ENCODE measurements at regions not wholly inside any gene's neighbourhood (a gene's known extent, or its start where the extent isn't known, plus 50 kb on each side); places are given as distances from the start of the nearest gene placed in this dataset.
A peak's percentile ranks its signal among the peaks of the same experiment; 100 is the strongest.

GRCh38 chr6:3999800-4000661, 78.9 kb downstream of the FAM217A start:
- no peak overlapping the region for H3K9ac ChIP-seq (ENCODE audit: low read length)
- H3K4me3 ChIP-seq (ENCODE audit: low read length): no peak overlapping the region
- H3K27me3 ChIP-seq (ENCODE audit: control insufficient read depth, insufficient read depth, low read length): no peaks in the 10 kb centered on the region
- H3K27ac ChIP-seq (ENCODE audit: low read depth, low read length): no peak overlapping the region
- H3K4me1 ChIP-seq (ENCODE audit: control insufficient read depth, insufficient read depth, low read length): peaks cover 9% of the 10 kb centered on the region
- peaks cover 5% of the 10 kb centered on the region for H3K36me3 ChIP-seq (ENCODE audit: control insufficient read depth, insufficient read depth, low read length)

GRCh38 chr6:4004249-4004648, 74.7 kb downstream of the FAM217A start:
- no peak overlapping the region for H3K9ac ChIP-seq (ENCODE audit: low read length)
- H3K27me3 ChIP-seq (ENCODE audit: control insufficient read depth, insufficient read depth, low read length): no peaks in the 10 kb centered on the region
- H3K4me3 ChIP-seq (ENCODE audit: low read length): no peak overlapping the region
- H3K27ac ChIP-seq (ENCODE audit: low read depth, low read length): no peak overlapping the region
- H3K36me3 ChIP-seq (ENCODE audit: control insufficient read depth, insufficient read depth, low read length): peaks cover 5% of the 10 kb centered on the region
- H3K4me1 ChIP-seq (ENCODE audit: control insufficient read depth, insufficient read depth, low read length): peaks cover 4% of the 10 kb centered on the region

- Histone ChIP-seq H3K4me3 (ENCODE audit: low read length) (no peak overlapping the region), H3K4me1 (ENCODE audit: control insufficient read depth, insufficient read depth, low read length) (peaks cover 4% of the 10 kb centered on the region), H3K9ac (ENCODE audit: low read length) (no peak overlapping the region), H3K36me3 (ENCODE audit: control insufficient read depth, insufficient read depth, low read length) (peaks cover 5% of the 10 kb centered on the region), H3K27ac (ENCODE audit: low read depth, low read length) (no peak overlapping the region), H3K27me3 (ENCODE audit: control insufficient read depth, insufficient read depth, low read length) (no peaks in the 10 kb centered on the region)
Observed at GRCh38 chr6:4008324-4009047, 70.5 kb downstream of the FAM217A start.

GRCh38 chr6:4009486-4009885, 69.5 kb downstream of the FAM217A start:
- Histone ChIP-seq H3K9ac (ENCODE audit: low read length) (no peak overlapping the region), H3K27ac (ENCODE audit: low read depth, low read length) (no peak overlapping the region), H3K4me1 (ENCODE audit: control insufficient read depth, insufficient read depth, low read length) (peaks cover 4% of the 10 kb centered on the region), H3K4me3 (ENCODE audit: low read length) (no peak overlapping the region), H3K27me3 (ENCODE audit: control insufficient read depth, insufficient read depth, low read length) (no peaks in the 10 kb centered on the region), H3K36me3 (ENCODE audit: control insufficient read depth, insufficient read depth, low read length) (no peaks in the 10 kb centered on the region)

GRCh38 chr6:4010048-4010447, 68.9 kb downstream of the FAM217A start:
- Histone ChIP-seq H3K36me3 (ENCODE audit: control insufficient read depth, insufficient read depth, low read length) (no peaks in the 10 kb centered on the region), H3K27ac (ENCODE audit: low read depth, low read length) (no peak overlapping the region), H3K9ac (ENCODE audit: low read length) (no peak overlapping the region), H3K27me3 (ENCODE audit: control insufficient read depth, insufficient read depth, low read length) (no peaks in the 10 kb centered on the region), H3K4me1 (ENCODE audit: control insufficient read depth, insufficient read depth, low read length) (peaks cover 4% of the 10 kb centered on the region), H3K4me3 (ENCODE audit: low read length) (no peak overlapping the region)

- Histone ChIP-seq H3K27me3 (ENCODE audit: control insufficient read depth, insufficient read depth, low read length) (no peaks in the 10 kb centered on the region), H3K4me3 (ENCODE audit: low read length) (no peak overlapping the region), H3K27ac (ENCODE audit: low read depth, low read length) (no peak overlapping the region), H3K4me1 (ENCODE audit: control insufficient read depth, insufficient read depth, low read length) (peaks cover 4% of the 10 kb centered on the region), H3K9ac (ENCODE audit: low read length) (no peak overlapping the region), H3K36me3 (ENCODE audit: control insufficient read depth, insufficient read depth, low read length) (no peaks in the 10 kb centered on the region)
Observed at GRCh38 chr6:4010689-4011090, 68.2 kb downstream of the FAM217A start.

GRCh38 chr6:4012826-4013225, 66.1 kb downstream of the FAM217A start:
- no peaks in the 10 kb centered on the region for H3K36me3 ChIP-seq (ENCODE audit: control insufficient read depth, insufficient read depth, low read length)
- no peak overlapping the region for H3K9ac ChIP-seq (ENCODE audit: low read length)
- no peak overlapping the region for H3K4me3 ChIP-seq (ENCODE audit: low read length)
- H3K4me1 ChIP-seq (ENCODE audit: control insufficient read depth, insufficient read depth, low read length): peaks cover 11% of the 10 kb centered on the region
- H3K27me3 ChIP-seq (ENCODE audit: control insufficient read depth, insufficient read depth, low read length): no peaks in the 10 kb centered on the region
- H3K27ac ChIP-seq (ENCODE audit: low read depth, low read length): no peak overlapping the region

- Histone ChIP-seq H3K9ac (ENCODE audit: low read length) (no peak overlapping the region), H3K27me3 (ENCODE audit: control insufficient read depth, insufficient read depth, low read length) (no peaks in the 10 kb centered on the region), H3K36me3 (ENCODE audit: control insufficient read depth, insufficient read depth, low read length) (no peaks in the 10 kb centered on the region), H3K4me3 (ENCODE audit: low read length) (peak overlapping the region; percentile 91), H3K27ac (ENCODE audit: low read depth, low read length) (peak overlapping the region; percentile 96), H3K4me1 (ENCODE audit: control insufficient read depth, insufficient read depth, low read length) (peaks cover 6% of the 10 kb centered on the region)
Observed at GRCh38 chr6:4017058-4017739, 61.7 kb downstream of the FAM217A start.

- Histone ChIP-seq H3K9ac (ENCODE audit: low read length) (peak overlapping the region; percentile 94), H3K36me3 (ENCODE audit: control insufficient read depth, insufficient read depth, low read length) (no peaks in the 10 kb centered on the region), H3K27ac (ENCODE audit: low read depth, low read length) (peak overlapping the region; percentile 96), H3K27me3 (ENCODE audit: control insufficient read depth, insufficient read depth, low read length) (no peaks in the 10 kb centered on the region), H3K4me3 (ENCODE audit: low read length) (peak overlapping the region; percentile 91), H3K4me1 (ENCODE audit: control insufficient read depth, insufficient read depth, low read length) (peaks cover 11% of the 10 kb centered on the region)
Observed at GRCh38 chr6:4017834-4018170, 61.1 kb downstream of the FAM217A start.

GRCh38 chr6:4018171-4018923, 60.6 kb downstream of the FAM217A start:
- H3K4me3 ChIP-seq (ENCODE audit: low read length): peak overlapping the region; percentile 91
- no peaks in the 10 kb centered on the region for H3K27me3 ChIP-seq (ENCODE audit: control insufficient read depth, insufficient read depth, low read length)
- H3K9ac ChIP-seq (ENCODE audit: low read length): peak overlapping the region; percentile 94
- H3K4me1 ChIP-seq (ENCODE audit: control insufficient read depth, insufficient read depth, low read length): peaks cover 16% of the 10 kb centered on the region
- H3K27ac ChIP-seq (ENCODE audit: low read depth, low read length): peak overlapping the region; percentile 96
- no peaks in the 10 kb centered on the region for H3K36me3 ChIP-seq (ENCODE audit: control insufficient read depth, insufficient read depth, low read length)
